ENCODE measurements at regions not wholly inside any gene's neighbourhood (a gene's known extent, or its start where the extent isn't known, plus 50 kb on each side); places are given as distances from the start of the nearest gene placed in this dataset.

- ChIA-PET CTCF (ENCODE audit: low intra/inter-chr PET ratio) (no interaction called here), POLR2A (interaction anchor here (0.6 kb wide), 1 partner anchor 12 kb away, joined by 3 read pairs; no protein-coding TSS in a partner anchor)
- TF ChIP-seq, protein P1, sequence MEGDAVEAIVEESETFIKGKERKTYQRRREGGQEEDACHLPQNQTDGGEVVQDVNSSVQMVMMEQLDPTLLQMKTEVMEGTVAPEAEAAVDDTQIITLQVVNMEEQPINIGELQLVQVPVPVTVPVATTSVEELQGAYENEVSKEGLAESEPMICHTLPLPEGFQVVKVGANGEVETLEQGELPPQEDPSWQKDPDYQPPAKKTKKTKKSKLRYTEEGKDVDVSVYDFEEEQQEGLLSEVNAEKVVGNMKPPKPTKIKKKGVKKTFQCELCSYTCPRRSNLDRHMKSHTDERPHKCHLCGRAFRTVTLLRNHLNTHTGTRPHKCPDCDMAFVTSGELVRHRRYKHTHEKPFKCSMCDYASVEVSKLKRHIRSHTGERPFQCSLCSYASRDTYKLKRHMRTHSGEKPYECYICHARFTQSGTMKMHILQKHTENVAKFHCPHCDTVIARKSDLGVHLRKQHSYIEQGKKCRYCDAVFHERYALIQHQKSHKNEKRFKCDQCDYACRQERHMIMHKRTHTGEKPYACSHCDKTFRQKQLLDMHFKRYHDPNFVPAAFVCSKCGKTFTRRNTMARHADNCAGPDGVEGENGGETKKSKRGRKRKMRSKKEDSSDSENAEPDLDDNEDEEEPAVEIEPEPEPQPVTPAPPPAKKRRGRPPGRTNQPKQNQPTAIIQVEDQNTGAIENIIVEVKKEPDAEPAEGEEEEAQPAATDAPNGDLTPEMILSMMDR (IDR thresholded peaks at IDR 0.05 in 2 of 3, conservative IDR thresholded peaks at IDR 0.05 in 1 of 3; ENCODE audit: insufficient read depth in 2 of 3, low read depth in 1 of 3, low read length in 3 of 3) = 0 out of 6 replicates have a peak, but pooled peaks of 2 of the 3 experiments have one; percentile 11 to 14
- TF ChIP-seq, protein P2, sequence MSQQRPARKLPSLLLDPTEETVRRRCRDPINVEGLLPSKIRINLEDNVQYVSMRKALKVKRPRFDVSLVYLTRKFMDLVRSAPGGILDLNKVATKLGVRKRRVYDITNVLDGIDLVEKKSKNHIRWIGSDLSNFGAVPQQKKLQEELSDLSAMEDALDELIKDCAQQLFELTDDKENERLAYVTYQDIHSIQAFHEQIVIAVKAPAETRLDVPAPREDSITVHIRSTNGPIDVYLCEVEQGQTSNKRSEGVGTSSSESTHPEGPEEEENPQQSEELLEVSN (IDR thresholded peaks at IDR 0.05; ENCODE audit: borderline replicate concordance in 1 of 2, extremely low read depth in 1 of 2, insufficient read depth in 1 of 2, insufficient read length in 1 of 2, low read depth in 1 of 2, low read length in 1 of 2, poor library complexity in 1 of 2, severe bottlenecking in 1 of 2) = peak; percentile 26 to 89
- TF ChIP-seq ELF1 (tag; IDR thresholded peaks at IDR 0.05) (no peak), MGA (IDR thresholded peaks at IDR 0.05) (peak; percentile 36; the same call in 1 of the 2 replicates)
- no peaks in the 10 kb centered on the region for H3K36me3 ChIP-seq (ENCODE audit: control insufficient read depth, insufficient read depth, low read length)
- FAIRE-seq (no peak), DNase-seq (ENCODE audit: extremely low read depth in 1 of 4, low spot score in 3 of 4) (peak in 1 of 4 experiments; percentile 5), ATAC-seq (peak; percentile 50; the same call in 1 of the 3 replicates)
- in situ Hi-C loops (cut with MboI) (no loop called here), intact Hi-C loops (cut with micrococcal nuclease) (no loop called here)
- BruUV-seq (replicated peaks) = no TSS peak
- H3K9me1 ChIP-seq (ENCODE audit: control insufficient read depth, insufficient read depth, low read length) = no peaks in the 10 kb centered on the region
- H3K4me2 ChIP-seq (ENCODE audit: insufficient read depth, low read length) = no peak overlapping the region
- no peak overlapping the region for H3K4me3 ChIP-seq
- H2AFZ ChIP-seq (ENCODE audit: low read depth, low read length) = no peak overlapping the region
- H3K4me1 ChIP-seq (replicated peaks in 1 of 2; ENCODE audit: control insufficient read depth in 2 of 2, insufficient read depth in 2 of 2, low read length in 2 of 2) = no peaks in the 10 kb centered on the region
- no peak overlapping the region for H3K27ac ChIP-seq (ENCODE audit: extremely low read depth, low read depth, low read length)
- no peak overlapping the region for H3K9ac ChIP-seq (ENCODE audit: insufficient read depth in 1 of 2, low read depth in 2 of 2, low read length in 2 of 2)
- no peaks in the 10 kb centered on the region for H3K27me3 ChIP-seq (ENCODE audit: control insufficient read depth in 2 of 2, insufficient read depth in 2 of 2, low read length in 2 of 2)
- WGBS (ENCODE audit: insufficient coverage, low coverage, missing lambda C conversion rate) = under 1% methylated on average over 17 of the region's 17 CpGs
- H3K9me3 ChIP-seq (replicated peaks; ENCODE audit: control insufficient read depth, insufficient read depth, low read depth, low read length) = no peaks in the 10 kb centered on the region
- H4K20me1 ChIP-seq (replicated peaks; ENCODE audit: control insufficient read depth, insufficient read depth, low read length) = no peaks in the 10 kb centered on the region
- H3K79me2 ChIP-seq (ENCODE audit: control insufficient read depth, insufficient read depth, low read length) = no peaks in the 10 kb centered on the region
Measured at GRCh38 chr7:33685981-33686683, 219.2 kb upstream of the BMPER start.
